ENCODE measurements at regions not wholly inside any gene's neighbourhood (a gene's known extent, or its start where the extent isn't known, plus 50 kb on each side); places are given as distances from the start of the nearest gene placed in this dataset.

- H3K4me2 ChIP-seq (ENCODE audit: insufficient read depth, low read length), result no peak overlapping the region
- no peak overlapping the region for H3K4me3 ChIP-seq (ENCODE audit: insufficient read depth, low read length)
- no peaks in the 10 kb centered on the region for H3K9me3 ChIP-seq (ENCODE audit: low read depth, low read length)
- TF ChIP-seq CTCF (IDR thresholded peaks at IDR 0.05; ENCODE audit: extremely low read depth, low read depth, low read length), result no peak
- H3K4me1 ChIP-seq (ENCODE audit: insufficient read depth, low read length), result no peaks in the 10 kb centered on the region
- no peak overlapping the region for H3K27ac ChIP-seq (ENCODE audit: low read depth, low read length)
- H3K27me3 ChIP-seq (ENCODE audit: insufficient read depth, low read length), result no peaks in the 10 kb centered on the region
- no peaks in the 10 kb centered on the region for H3K36me3 ChIP-seq (ENCODE audit: insufficient read depth, low read length)
- H4K20me1 ChIP-seq (ENCODE audit: insufficient read depth, low read length), result no peaks in the 10 kb centered on the region
- H3K79me2 ChIP-seq (ENCODE audit: insufficient read depth, low read length), result no peaks in the 10 kb centered on the region
- no peak for DNase-seq (ENCODE audit: insufficient read length, low spot score, missing footprints)
- H2AFZ ChIP-seq (ENCODE audit: low read length), result peak overlapping the region; percentile 24
Observed at GRCh38 chr3:177960014-177960413, 576.2 kb upstream of the KCNMB2 start.

- DNase-seq (ENCODE audit: insufficient read length, low spot score, missing footprints), result no peak
- no peak for TF ChIP-seq CTCF (IDR thresholded peaks at IDR 0.05; ENCODE audit: extremely low read depth, low read depth, low read length)
Observed at GRCh38 chr3:177960722-177961121, 575.5 kb upstream of the KCNMB2 start.

GRCh38 chr3:177961784-177962183 is 574.5 kb upstream of the KCNMB2 start:
- Histone ChIP-seq H3K79me2 (ENCODE audit: insufficient read depth, low read length) (no peaks in the 10 kb centered on the region), H3K9me3 (ENCODE audit: low read depth, low read length) (no peaks in the 10 kb centered on the region), H3K4me3 (ENCODE audit: insufficient read depth, low read length) (no peak overlapping the region), H2AFZ (ENCODE audit: low read length) (no peak overlapping the region), H3K27ac (ENCODE audit: low read depth, low read length) (no peak overlapping the region), H3K4me2 (ENCODE audit: insufficient read depth, low read length) (no peak overlapping the region), H3K27me3 (ENCODE audit: insufficient read depth, low read length) (no peaks in the 10 kb centered on the region), H3K36me3 (ENCODE audit: insufficient read depth, low read length) (no peaks in the 10 kb centered on the region), H3K4me1 (ENCODE audit: insufficient read depth, low read length) (no peaks in the 10 kb centered on the region), H4K20me1 (ENCODE audit: insufficient read depth, low read length) (no peaks in the 10 kb centered on the region)
- DNase-seq (ENCODE audit: insufficient read length, low spot score, missing footprints), result no peak
- no peak for TF ChIP-seq CTCF (IDR thresholded peaks at IDR 0.05; ENCODE audit: extremely low read depth, low read depth, low read length)

More at GRCh38 chr3:177960722-177961121, 575.5 kb upstream of the KCNMB2 start:
- Histone ChIP-seq H3K36me3 (ENCODE audit: insufficient read depth, low read length) (no peaks in the 10 kb centered on the region), H3K79me2 (ENCODE audit: insufficient read depth, low read length) (no peaks in the 10 kb centered on the region), H3K4me1 (ENCODE audit: insufficient read depth, low read length) (no peaks in the 10 kb centered on the region), H2AFZ (ENCODE audit: low read length) (peak overlapping the region; percentile 1), H3K9me3 (ENCODE audit: low read depth, low read length) (no peaks in the 10 kb centered on the region), H3K27ac (ENCODE audit: low read depth, low read length) (no peak overlapping the region), H3K4me3 (ENCODE audit: insufficient read depth, low read length) (no peak overlapping the region), H4K20me1 (ENCODE audit: insufficient read depth, low read length) (no peaks in the 10 kb centered on the region), H3K4me2 (ENCODE audit: insufficient read depth, low read length) (no peak overlapping the region), H3K27me3 (ENCODE audit: insufficient read depth, low read length) (no peaks in the 10 kb centered on the region)

- H3K4me3 ChIP-seq (ENCODE audit: insufficient read depth, low read length), result no peak overlapping the region
- H3K4me1 ChIP-seq (ENCODE audit: insufficient read depth, low read length), result no peaks in the 10 kb centered on the region
- H4K20me1 ChIP-seq (ENCODE audit: insufficient read depth, low read length), result no peaks in the 10 kb centered on the region
- no peak for TF ChIP-seq CTCF (IDR thresholded peaks at IDR 0.05; ENCODE audit: extremely low read depth, low read depth, low read length)
- no peaks in the 10 kb centered on the region for H3K9me3 ChIP-seq (ENCODE audit: low read depth, low read length)
- no peaks in the 10 kb centered on the region for H3K27me3 ChIP-seq (ENCODE audit: insufficient read depth, low read length)
- DNase-seq (ENCODE audit: insufficient read length, low spot score, missing footprints), result no peak
- no peak overlapping the region for H3K27ac ChIP-seq (ENCODE audit: low read depth, low read length)
- H3K4me2 ChIP-seq (ENCODE audit: insufficient read depth, low read length), result no peak overlapping the region
- H3K36me3 ChIP-seq (ENCODE audit: insufficient read depth, low read length), result no peaks in the 10 kb centered on the region
- no peak overlapping the region for H2AFZ ChIP-seq (ENCODE audit: low read length)
- H3K79me2 ChIP-seq (ENCODE audit: insufficient read depth, low read length), result no peaks in the 10 kb centered on the region
Observed at GRCh38 chr3:177966493-177966892, 569.7 kb upstream of the KCNMB2 start.

Measured in osteoblast (primary cell).